Nucleus accumbens (tissue), 56 donors: ENCODE measurements at regions not wholly inside any gene's neighbourhood (a gene's known extent, or its start where the extent isn't known, plus 50 kb on each side); places are given as distances from the start of the nearest gene placed in this dataset.
"Not testable (repeated sequence)": the region's sequence is repeated elsewhere in the genome, so short reads cannot be mapped to it uniquely, and the experiment has no call there.

ENCODE experiments used
- DNase-seq, 56 donors: peaks; one replicate each; lab custom pipeline; 2025; lab: John Stamatoyannopoulos, UW

- no peak for DNase-seq
Measured at GRCh38 chr7:10706875-10707493, 266.7 kb upstream of the PHF14 start.

GRCh38 chr7:10707519-10707918, 266.2 kb upstream of the PHF14 start:
- DNase-seq = no peak

DNA sequence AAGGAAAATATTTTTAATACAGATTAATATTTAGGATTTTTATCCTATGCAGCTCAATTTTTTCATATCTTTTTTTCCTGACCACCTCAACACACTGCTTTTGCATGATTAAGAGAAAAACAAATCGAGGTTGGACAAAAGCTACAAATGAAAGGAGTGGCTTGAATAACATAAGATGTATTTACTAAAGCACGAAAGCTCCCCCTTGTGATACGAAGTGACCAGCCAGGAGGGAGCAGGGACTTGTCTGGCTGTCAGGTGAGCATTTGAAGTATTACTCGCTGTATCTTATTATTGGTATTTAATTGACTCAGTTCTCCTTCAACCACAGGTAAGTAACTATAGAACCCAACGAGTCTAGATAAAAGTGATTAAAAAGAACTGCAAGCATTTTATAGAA, 265.2 kb upstream of the PHF14 start:
- DNase-seq = no peak

- DNase-seq = no peak
Measured at GRCh38 chr7:10718768-10719167, 254.9 kb upstream of the PHF14 start.

- no peak for DNase-seq
Measured at GRCh38 chr7:10720042-10720441, 253.6 kb upstream of the PHF14 start.

- no peak for DNase-seq
Measured at GRCh38 chr7:10721289-10721688, 252.4 kb upstream of the PHF14 start.

- no peak for DNase-seq
Measured at GRCh38 chr7:10723832-10724231, 249.8 kb upstream of the PHF14 start.

DNA sequence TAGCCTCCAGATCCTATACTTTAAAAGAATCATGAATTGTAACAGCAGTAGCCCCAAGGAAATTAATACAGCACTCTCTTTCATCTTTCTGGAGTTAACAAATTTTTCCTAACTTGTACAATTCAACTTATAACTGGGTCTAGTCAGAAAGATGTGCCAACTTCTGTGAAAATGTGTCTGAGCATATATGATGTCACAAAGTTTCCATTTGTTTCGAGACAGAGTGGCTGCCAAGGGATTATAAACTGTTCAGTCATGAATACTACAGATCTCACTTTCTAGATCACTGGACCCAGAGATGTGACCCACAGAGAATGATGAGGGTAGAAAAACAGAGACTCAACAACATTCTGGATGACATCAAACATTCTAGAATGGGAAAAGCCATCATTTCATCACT, 249.2 kb upstream of the PHF14 start:
- no peak for DNase-seq

DNA sequence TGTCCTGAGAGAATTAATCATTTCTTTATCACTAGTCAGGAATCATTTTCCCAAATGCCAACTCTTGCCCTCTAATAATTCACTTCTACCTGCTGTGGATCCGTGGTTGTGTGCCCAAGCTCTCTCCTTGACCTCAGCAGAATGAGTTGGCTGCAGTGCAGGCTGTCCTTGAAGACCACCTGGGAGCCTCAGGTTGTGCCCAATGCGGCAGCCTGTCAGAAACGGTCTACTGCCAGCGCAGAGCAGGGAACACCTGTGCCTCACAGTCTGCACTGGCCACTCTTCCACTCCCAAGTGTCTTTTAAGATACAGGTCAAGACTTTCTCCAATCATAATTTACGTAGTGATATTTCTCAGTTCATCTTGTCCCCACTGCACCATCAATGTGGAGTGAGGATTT, 246.0 kb upstream of the PHF14 start:
- DNase-seq = no peak

GRCh38 chr7:10731253-10731773, 242.4 kb upstream of the PHF14 start:
- DNase-seq = no peak

- no peak for DNase-seq
Measured at GRCh38 chr7:10733747-10734146, 239.9 kb upstream of the PHF14 start.

- DNase-seq = no peak
Measured at GRCh38 chr7:10734595-10734994, 239.1 kb upstream of the PHF14 start.

GRCh38 chr7:10739401-10739800, 234.3 kb upstream of the PHF14 start:
- DNase-seq = no peak

DNA sequence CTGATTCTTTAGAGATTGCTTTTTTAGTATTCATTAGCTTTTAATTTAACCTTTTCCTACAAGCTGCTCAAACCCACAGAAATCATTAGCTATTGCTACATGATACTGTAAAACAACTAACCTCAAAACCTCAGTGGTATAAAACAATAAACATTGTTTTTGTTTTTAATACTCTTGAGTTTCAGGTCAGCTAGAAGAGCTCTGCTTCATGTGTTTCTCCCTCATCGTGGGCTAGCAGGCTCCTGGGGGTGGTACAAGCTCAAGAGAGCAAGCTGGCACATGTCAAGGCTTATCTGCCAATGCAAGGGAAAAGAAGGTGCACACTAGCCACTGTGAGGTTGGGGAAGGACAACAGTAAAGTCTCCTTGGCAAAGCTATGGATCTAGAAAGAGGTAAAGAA, 232.9 kb upstream of the PHF14 start:
- DNase-seq = no peak

- DNase-seq = no peak
Measured at GRCh38 chr7:10756981-10757380, 216.7 kb upstream of the PHF14 start.

DNA sequence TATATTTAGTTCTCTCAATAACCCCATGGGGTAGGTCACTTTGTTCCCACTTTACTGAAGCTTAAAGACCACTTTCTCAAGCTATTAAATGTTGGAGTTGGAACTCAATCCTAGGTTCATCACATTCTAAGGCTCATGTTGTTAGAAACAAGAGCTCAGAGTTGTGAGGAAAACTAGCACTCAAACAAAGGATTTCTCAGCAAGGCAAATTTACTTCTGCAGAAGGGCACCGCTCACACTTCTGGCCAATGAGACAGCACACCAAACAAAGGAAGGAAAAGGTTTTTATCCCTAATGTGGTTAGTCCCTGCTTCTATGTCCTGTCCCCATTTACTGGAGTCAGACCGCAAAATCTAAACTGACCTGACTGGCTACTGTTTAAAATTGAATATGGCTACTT, 214.6 kb upstream of the PHF14 start:
- DNase-seq = no peak

DNA sequence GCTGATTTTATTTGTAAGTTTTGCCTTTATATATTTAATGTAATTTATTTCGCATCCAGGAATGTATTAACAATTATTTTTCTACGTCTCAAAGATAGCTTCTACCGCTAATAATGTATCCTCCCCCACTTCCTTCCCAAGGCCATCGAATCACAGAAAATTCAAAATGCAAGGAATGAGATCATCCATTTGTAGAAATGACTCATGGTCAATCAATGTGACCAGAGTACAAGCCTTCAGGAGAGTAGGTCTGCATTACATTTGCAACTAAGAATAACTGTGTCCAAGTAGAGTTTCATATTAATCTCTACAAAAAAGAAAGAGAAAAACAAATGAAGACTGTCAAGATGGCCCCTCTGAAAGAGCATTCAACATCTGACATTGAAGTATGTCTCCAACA, 205.9 kb upstream of the PHF14 start:
- DNase-seq = no peak

DNA sequence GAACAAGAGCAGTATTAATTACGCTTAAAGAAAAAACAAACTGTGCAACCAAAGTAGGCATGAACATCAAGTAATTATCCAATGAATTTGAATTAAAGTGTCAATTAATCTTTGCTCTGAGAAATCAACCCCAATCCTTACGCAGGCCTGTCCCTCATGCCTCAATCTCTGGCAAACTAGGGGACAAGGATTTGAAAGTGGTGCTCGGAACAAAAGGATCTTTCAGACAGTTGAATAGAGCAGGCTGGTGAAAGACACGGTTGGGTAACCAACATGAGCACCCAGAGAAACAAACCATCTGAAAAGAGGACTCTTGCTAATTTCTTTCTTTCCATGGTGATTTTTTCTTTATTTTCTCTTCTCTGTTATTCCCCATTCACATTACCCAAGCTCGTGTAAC, 203.5 kb upstream of the PHF14 start:
- peak in 2 of 56 donors; percentile 1 to 4 for DNase-seq

DNA sequence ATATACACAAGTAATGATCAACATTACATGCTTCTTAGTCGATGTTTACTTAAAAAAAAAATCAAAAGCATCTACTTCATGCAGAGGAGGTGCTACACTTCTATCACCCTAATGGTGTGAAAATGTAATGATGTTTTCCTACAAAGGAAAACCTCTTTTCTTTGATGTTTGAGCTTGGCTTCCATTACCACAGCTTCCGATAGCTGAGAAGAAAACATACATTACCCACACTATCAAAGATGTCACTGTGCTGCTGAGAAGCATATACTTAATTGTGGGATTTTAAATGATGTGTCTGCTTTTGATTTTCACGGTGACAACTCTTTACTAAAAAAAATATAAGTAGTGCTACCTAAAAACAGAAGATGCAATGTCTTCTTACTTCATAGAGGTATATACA, 200.2 kb upstream of the PHF14 start:
- no peak for DNase-seq

DNA sequence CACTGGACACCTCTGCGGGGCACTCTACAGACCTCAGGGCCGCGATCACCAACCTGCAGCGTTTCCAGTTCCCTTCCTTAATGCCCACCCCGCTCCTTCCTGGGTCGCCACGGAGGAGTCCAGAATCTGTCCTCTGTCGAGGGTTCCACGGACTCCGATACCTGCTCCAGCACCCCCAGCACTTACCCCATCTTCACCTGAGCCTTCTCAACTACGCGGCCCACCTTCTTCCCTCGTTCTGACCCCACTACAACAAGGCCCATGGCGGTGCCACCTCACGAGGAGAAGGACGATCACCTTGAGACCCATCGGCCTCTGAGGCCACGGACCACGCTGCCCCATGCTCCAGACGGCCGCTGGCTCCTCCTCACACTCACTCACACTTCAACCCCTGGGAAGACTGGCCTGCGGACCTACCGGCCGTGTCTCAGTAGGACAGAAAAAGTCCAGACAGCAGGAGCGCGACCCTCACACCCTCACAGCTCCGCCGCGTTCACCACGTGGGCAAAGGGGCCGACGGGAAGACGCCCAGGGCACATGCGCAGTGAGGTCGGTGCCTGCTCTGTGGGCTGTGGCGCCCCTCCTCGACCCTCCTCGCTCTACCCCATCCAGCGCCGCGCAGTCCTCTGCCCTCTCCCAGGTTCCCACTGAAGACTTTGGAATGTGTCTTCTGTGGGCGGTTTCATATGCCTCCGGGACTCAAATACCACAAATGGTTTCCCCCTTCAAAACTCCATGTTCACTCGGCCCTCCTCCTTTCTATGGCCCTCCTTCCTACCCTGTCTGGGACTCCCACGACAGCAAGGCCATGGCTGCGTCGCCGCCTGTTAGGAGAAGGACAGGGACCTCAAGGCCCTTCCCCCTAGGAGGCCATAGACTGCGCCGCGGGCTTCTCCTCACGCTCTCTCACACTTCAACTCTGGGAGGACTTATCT, 193.9 kb upstream of the PHF14 start:
- DNase-seq = no peak

- DNase-seq = no peak
Measured at GRCh38 chr7:10780400-10780747, 193.3 kb upstream of the PHF14 start.

- not testable (repeated sequence) for DNase-seq
Measured at GRCh38 chr7:10786976-10787375, 186.7 kb upstream of the PHF14 start.
